Right atrium auricular region (tissue), 2 donors: ENCODE measurements at regions not wholly inside any gene's neighbourhood (a gene's known extent, or its start where the extent isn't known, plus 50 kb on each side); places are given as distances from the start of the nearest gene placed in this dataset.

Source experiments
- DNase-seq: peaks from one replicate; pipeline ENCODE4 v3.0.0-alpha.2; 2019; ENCODE audit warnings: low spot score
- H3K27ac ChIP-seq, 2 donors: fragments of 200-600 bp; sonication (generic); 1 replicate in 1 of 2; 2 replicates in 1 of 2; pipeline ENCODE4 v1.5.1; 2016 to 2019
- H3K27me3 ChIP-seq, 2 donors: fragments of 200-600 bp; sonication (generic); one replicate each; pipeline versions ENCODE4 v1.5.1 to v1.6.0; 2017 to 2019
- H3K36me3 ChIP-seq: fragments of 200-600 bp; sonication (generic); one replicate; pipeline ENCODE4 v1.5.1; 2016
- H3K4me1 ChIP-seq, 2 donors: fragments of 200-600 bp; sonication (generic); one replicate each; pipeline versions ENCODE4 v1.5.1 to v1.6.0; 2017 to 2019
- H3K4me3 ChIP-seq, 2 donors: fragments of 200-600 bp; sonication (generic); 1 replicate in 1 of 2; 2 replicates in 1 of 2; pipeline ENCODE4 v1.5.1; 2017 to 2019; ENCODE audit warnings: mild to moderate bottlenecking in 1 of 2, moderate library complexity in 1 of 2
- H3K9me3 ChIP-seq, 2 donors: fragments of 200-600 bp; sonication (generic); one replicate each; pipeline ENCODE4 v1.5.1; 2019
- CTCF ChIP-seq, 2 donors: fragments of 200-600 bp; sonication (generic); IDR thresholded peaks; one replicate each; pipeline ENCODE4 v1.5.1; 2019; ENCODE audit warnings: antibody characterized with exemption in 2 of 2

- Histone ChIP-seq H3K27me3 (no peaks in the 10 kb centered on the region), H3K36me3 (no peaks in the 10 kb centered on the region), H3K4me1 (no peaks in the 10 kb centered on the region), H3K9me3 (peaks cover 0 to 10% of the 10 kb centered on the region in 2 donors), H3K27ac (no peak overlapping the region), H3K4me3 (no peak overlapping the region)
- no peak for DNase-seq
- TF ChIP-seq CTCF (IDR thresholded peaks at IDR 0.05): no peak
Measured at GRCh38 chr16:50475170-50475569, 73.0 kb upstream of the NKD1 start.

- Histone ChIP-seq H3K27ac (no peak overlapping the region), H3K4me3 (no peak overlapping the region), H3K9me3 (peaks cover 0 to 10% of the 10 kb centered on the region in 2 donors), H3K4me1 (no peaks in the 10 kb centered on the region), H3K36me3 (no peaks in the 10 kb centered on the region), H3K27me3 (no peaks in the 10 kb centered on the region)
- no peak for DNase-seq
- no peak for TF ChIP-seq CTCF (IDR thresholded peaks at IDR 0.05)
Measured at GRCh38 chr16:50474138-50474537, 74.1 kb upstream of the NKD1 start.

- Histone ChIP-seq H3K9me3 (peaks cover 0 to 10% of the 10 kb centered on the region in 2 donors), H3K27me3 (no peaks in the 10 kb centered on the region), H3K36me3 (no peaks in the 10 kb centered on the region), H3K4me1 (no peaks in the 10 kb centered on the region), H3K4me3 (no peak overlapping the region), H3K27ac (no peak overlapping the region)
- no peak for DNase-seq
- TF ChIP-seq CTCF (IDR thresholded peaks at IDR 0.05): no peak
Measured at GRCh38 chr16:50473356-50473945, 74.7 kb upstream of the NKD1 start.

- no peaks in the 10 kb centered on the region for H3K27me3 ChIP-seq
- peaks cover 0 to 10% of the 10 kb centered on the region in 2 donors for H3K9me3 ChIP-seq
- no peak for TF ChIP-seq CTCF (IDR thresholded peaks at IDR 0.05)
Measured at GRCh38 chr16:50472472-50472871, 75.7 kb upstream of the NKD1 start.

GRCh38 chr16:50470687-50471086, 77.5 kb upstream of the NKD1 start:
- H3K4me3 ChIP-seq: no peak overlapping the region
- no peak for TF ChIP-seq CTCF (IDR thresholded peaks at IDR 0.05)
- no peaks in the 10 kb centered on the region for H3K36me3 ChIP-seq
- H3K27ac ChIP-seq: no peak overlapping the region
- peaks cover 0 to 10% of the 10 kb centered on the region in 2 donors for H3K9me3 ChIP-seq
- H3K4me1 ChIP-seq: peaks cover 0 to 8% of the 10 kb centered on the region in 2 donors
- DNase-seq: no peak
- no peaks in the 10 kb centered on the region for H3K27me3 ChIP-seq

More at GRCh38 chr16:50472472-50472871, 75.7 kb upstream of the NKD1 start:
- Histone ChIP-seq H3K4me3 (no peak overlapping the region), H3K4me1 (peaks cover 0 to 8% of the 10 kb centered on the region in 2 donors), H3K36me3 (no peaks in the 10 kb centered on the region), H3K27ac (no peak overlapping the region)
- no peak for DNase-seq

GRCh38 chr16:50469744-50470321, 78.4 kb upstream of the NKD1 start:
- no peak for DNase-seq
- H3K27me3 ChIP-seq: no peaks in the 10 kb centered on the region
- H3K9me3 ChIP-seq: peaks cover 0 to 10% of the 10 kb centered on the region in 2 donors
- H3K4me3 ChIP-seq: no peak overlapping the region
- no peak for TF ChIP-seq CTCF (IDR thresholded peaks at IDR 0.05)
- H3K4me1 ChIP-seq: peaks cover 0 to 8% of the 10 kb centered on the region in 2 donors
- H3K36me3 ChIP-seq: no peaks in the 10 kb centered on the region
- no peak overlapping the region for H3K27ac ChIP-seq
